ENCODE measurements at regions not wholly inside any gene's neighbourhood (a gene's known extent, or its start where the extent isn't known, plus 50 kb on each side); places are given as distances from the start of the nearest gene placed in this dataset.
"Not testable (repeated sequence)": the region's sequence is repeated elsewhere in the genome, so short reads cannot be mapped to it uniquely, and the experiment has no call there.

- Mint-ChIP-seq H3K4me3 (no peak overlapping the region), H3K27me3 (peaks cover 5% of the 10 kb centered on the region), H3K4me1 (ENCODE audit: unreplicated experiment) (peaks cover 10% of the 10 kb centered on the region), H3K27ac (no peak overlapping the region), H3K36me3 (no peaks in the 10 kb centered on the region), H3K9me3 (peaks cover 2% of the 10 kb centered on the region)
- DNase-seq (ENCODE audit: extremely low spot score, unreplicated experiment): no peak
- no peak for TF ChIP-seq CTCF (conservative IDR thresholded peaks at IDR 0.05)
Observed at GRCh38 chr11:69221086-69221485, 65.4 kb downstream of the SMIM38 start.

GRCh38 chr11:69221636-69222035, 65.9 kb downstream of the SMIM38 start:
- H3K9me3 Mint-ChIP-seq; H3K27me3 Mint-ChIP-seq; H3K27ac Mint-ChIP-seq; H3K36me3 Mint-ChIP-seq; H3K4me3 Mint-ChIP-seq; H3K4me1 Mint-ChIP-seq (ENCODE audit: unreplicated experiment): not testable (repeated sequence)
- peak; percentile 45 for DNase-seq (ENCODE audit: extremely low spot score, unreplicated experiment)

- peaks cover 6% of the 10 kb centered on the region for H3K9me3 Mint-ChIP-seq
- H3K4me3 Mint-ChIP-seq: no peak overlapping the region
- no peak for DNase-seq (ENCODE audit: extremely low spot score, unreplicated experiment)
- H3K4me1 Mint-ChIP-seq (ENCODE audit: unreplicated experiment): no peaks in the 10 kb centered on the region
- H3K36me3 Mint-ChIP-seq: no peaks in the 10 kb centered on the region
- no peak for TF ChIP-seq CTCF (conservative IDR thresholded peaks at IDR 0.05)
- H3K27me3 Mint-ChIP-seq: peaks cover 6% of the 10 kb centered on the region
- H3K27ac Mint-ChIP-seq: no peak overlapping the region
Observed at GRCh38 chr11:69227271-69227670, 66.7 kb upstream of the MYEOV start.

- TF ChIP-seq CTCF (conservative IDR thresholded peaks at IDR 0.05): no peak
- Mint-ChIP-seq H3K4me3 (no peak overlapping the region), H3K36me3 (no peaks in the 10 kb centered on the region), H3K27ac (no peak overlapping the region), H3K4me1 (ENCODE audit: unreplicated experiment) (no peaks in the 10 kb centered on the region), H3K27me3 (peaks cover 6% of the 10 kb centered on the region), H3K9me3 (peaks cover 6% of the 10 kb centered on the region)
- peak; percentile 57 for DNase-seq (ENCODE audit: extremely low spot score, unreplicated experiment)
Observed at GRCh38 chr11:69229511-69229910, 64.4 kb upstream of the MYEOV start.

- H3K27me3 Mint-ChIP-seq: peaks cover 5% of the 10 kb centered on the region
- TF ChIP-seq CTCF (conservative IDR thresholded peaks at IDR 0.05): no peak
- peak; percentile 47 for DNase-seq (ENCODE audit: extremely low spot score, unreplicated experiment)
- H3K9me3 Mint-ChIP-seq: peaks cover 5% of the 10 kb centered on the region
- H3K4me3 Mint-ChIP-seq: no peak overlapping the region
- H3K27ac Mint-ChIP-seq: no peak overlapping the region
- no peaks in the 10 kb centered on the region for H3K4me1 Mint-ChIP-seq (ENCODE audit: unreplicated experiment)
- no peaks in the 10 kb centered on the region for H3K36me3 Mint-ChIP-seq
Observed at GRCh38 chr11:69230856-69231425, 63.0 kb upstream of the MYEOV start.

GRCh38 chr11:69231466-69232018, 62.4 kb upstream of the MYEOV start:
- no peak for DNase-seq (ENCODE audit: extremely low spot score, unreplicated experiment)
- Mint-ChIP-seq H3K27me3 (peaks cover 3% of the 10 kb centered on the region), H3K4me3 (no peak overlapping the region), H3K36me3 (no peaks in the 10 kb centered on the region), H3K27ac (no peak overlapping the region), H3K9me3 (no peaks in the 10 kb centered on the region), H3K4me1 (ENCODE audit: unreplicated experiment) (no peaks in the 10 kb centered on the region)
- no peak for TF ChIP-seq CTCF (conservative IDR thresholded peaks at IDR 0.05)

Data from type B pancreatic cell (in vitro differentiated cells).